Inferior parietal cortex (tissue), 1 donor: ENCODE measurements at regions not wholly inside any gene's neighbourhood (a gene's known extent, or its start where the extent isn't known, plus 50 kb on each side); places are given as distances from the start of the nearest gene placed in this dataset.
"Not testable (repeated sequence)": the region's sequence is repeated elsewhere in the genome, so short reads cannot be mapped to it uniquely, and the experiment has no call there.

Source experiments
- DNase-seq: peaks from one replicate; pipeline ENCODE4 v3.0.0-alpha.2; 2016; ENCODE audit errors: extremely low spot score

GRCh38 chr17:71617767-71618166 lies 503.1 kb upstream of the SOX9 start:
- DNase-seq = not testable (repeated sequence)

- no peak for DNase-seq
Measured at GRCh38 chr17:71625330-71625729, 495.5 kb upstream of the SOX9 start.

DNA sequence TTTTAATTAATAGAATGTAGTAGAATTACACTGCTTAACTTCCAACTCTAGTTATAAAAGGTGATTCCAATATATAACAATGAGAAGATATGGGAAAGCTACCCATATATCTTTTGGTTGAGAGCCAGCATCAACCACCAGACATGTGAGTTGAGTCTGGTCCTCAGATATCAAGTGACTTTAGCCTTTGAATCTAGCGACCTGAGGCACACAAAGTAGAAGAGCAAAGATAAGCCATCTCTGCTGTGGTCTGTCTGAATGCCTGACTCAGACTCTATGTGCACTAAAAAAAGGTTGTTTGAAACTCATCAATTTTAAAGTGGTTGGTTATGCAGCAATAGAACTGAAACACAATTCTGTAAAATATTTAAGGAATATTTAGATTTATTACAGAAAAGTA lies 492.5 kb upstream of the SOX9 start:
- DNase-seq = no peak

- DNase-seq = no peak
Measured at GRCh38 chr17:71631483-71631882, 489.3 kb upstream of the SOX9 start.

DNA sequence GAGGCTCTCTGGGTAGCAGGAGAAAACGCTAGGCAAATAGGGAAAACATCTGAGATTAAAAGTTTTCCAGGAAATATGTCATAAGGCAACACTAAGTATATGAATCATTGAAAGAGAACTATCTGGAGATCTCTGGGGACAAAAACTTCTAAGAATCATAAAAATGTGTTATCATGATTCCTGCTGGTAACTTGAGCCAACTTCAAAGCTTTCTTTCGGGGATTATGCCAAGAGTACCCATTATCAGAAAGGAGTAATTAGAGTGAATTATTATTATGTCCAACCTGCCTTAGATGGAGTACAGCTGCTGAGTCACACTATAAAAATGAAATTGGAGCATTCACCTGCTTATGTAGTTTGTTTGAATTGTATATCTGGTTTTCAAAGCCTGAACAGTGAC lies 488.5 kb upstream of the SOX9 start:
- no peak for DNase-seq

GRCh38 chr17:71633391-71633849 lies 487.4 kb upstream of the SOX9 start:
- DNase-seq = no peak

DNA sequence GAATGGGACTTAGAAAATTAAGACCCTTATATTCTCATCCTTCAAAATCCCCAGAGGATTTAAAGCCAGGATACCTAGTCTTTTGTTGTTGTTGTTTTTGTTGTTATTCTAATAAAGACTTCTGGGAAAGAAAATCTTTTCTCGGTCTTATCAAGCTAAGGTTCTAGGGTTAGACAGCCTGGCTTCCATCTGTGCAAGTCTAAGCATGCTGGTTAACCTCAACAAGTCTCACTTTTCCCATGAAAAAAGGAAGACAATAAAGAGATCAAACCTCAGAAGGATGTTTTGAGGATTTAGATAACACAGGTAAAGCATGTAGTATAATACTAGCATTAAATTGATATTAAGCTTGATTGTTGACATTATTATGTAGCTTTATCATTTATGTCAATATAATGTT lies 486.4 kb upstream of the SOX9 start:
- DNase-seq = no peak

DNA sequence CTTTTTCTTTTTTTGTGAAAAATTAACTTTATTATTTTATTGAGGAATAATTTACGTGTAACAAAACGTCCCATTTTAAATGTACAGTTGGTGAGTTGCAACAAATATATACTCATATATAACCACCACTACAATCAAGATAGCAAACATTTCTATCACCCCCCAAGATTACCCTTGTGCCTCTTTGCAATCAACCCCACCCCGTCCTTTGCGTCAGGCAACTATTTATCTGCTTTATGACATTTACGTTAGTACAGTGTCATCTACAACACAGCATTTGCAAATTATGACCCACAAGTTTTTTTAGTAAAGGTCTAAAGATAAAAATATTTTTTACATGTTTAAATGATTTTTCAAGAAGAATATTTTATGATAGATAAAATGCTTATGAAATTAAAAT lies 485.6 kb upstream of the SOX9 start:
- DNase-seq = no peak

- DNase-seq = no peak
Measured at GRCh38 chr17:71636644-71637043, 484.2 kb upstream of the SOX9 start.

DNA sequence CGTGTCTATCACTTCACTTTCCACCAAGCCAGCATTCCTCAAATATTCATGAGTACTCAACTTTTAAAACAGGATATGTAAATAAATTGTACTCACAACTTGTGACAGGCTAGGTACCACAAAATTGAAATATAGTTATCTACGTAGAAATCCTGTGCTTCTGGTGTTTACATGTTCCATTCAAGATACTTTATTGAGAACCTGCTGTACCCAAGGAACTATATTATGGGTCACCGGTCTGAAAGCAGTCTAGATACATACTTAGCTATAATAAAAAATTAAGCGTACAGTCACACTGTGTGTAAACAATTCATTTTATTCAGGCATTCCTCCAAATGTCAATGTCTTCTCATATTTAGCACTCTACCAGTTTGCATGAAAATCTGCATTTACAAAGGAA lies 482.2 kb upstream of the SOX9 start:
- DNase-seq = no peak

DNA sequence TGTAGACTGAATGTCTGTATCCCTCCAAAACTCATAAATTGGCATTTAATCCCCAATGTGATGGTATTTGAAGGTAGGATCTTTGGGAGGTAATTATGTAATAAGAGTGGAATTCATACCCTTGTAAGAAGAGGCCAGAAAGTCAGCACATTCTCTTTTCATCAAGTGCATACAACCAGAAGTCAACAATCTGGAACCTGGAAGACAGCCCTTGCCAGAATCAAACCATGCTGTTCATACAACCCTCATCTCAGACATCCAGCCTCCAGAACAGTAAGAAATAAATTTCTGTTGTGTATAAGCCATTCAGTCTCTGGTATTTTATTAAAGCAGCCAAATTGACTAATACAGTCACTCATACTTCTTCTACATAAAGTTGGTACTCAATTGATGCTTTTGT lies 481.0 kb upstream of the SOX9 start:
- DNase-seq = no peak

DNA sequence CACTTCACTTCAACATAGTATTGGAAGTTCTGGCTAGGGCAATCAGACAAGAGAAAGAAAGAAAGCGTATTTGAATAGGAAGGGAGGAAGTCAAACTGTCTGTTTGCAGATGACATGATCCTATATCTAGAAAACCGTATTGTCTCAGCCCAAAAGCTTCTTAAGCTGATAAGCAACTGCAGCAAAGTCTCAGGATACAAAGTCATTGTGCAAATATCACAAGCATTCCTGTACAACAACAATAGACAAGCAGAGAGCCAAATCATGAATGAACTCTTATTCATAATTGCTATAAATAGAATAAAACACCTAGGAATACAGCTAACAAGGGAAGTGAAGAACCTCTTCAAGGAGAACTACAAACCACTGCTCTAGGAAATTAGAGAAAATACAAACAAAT lies 473.9 kb upstream of the SOX9 start:
- not testable (repeated sequence) for DNase-seq

DNA sequence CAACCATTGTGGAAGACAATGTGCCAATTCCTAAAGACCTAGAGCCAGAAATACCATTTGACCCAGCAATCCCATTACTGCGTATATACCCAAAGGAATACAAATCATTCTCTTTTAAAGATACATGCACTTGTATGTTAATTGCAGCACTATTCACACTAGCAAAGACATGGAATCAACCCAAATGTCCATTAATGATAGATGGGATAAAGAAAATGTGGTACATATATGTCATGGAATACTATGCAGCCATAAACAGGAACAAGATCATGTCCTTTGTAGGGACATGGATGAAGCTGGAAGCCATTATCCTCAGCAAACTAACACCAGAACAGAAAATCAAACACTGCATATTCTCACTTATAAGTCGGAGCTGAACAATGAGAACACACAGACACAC lies 472.5 kb upstream of the SOX9 start:
- not testable (repeated sequence) for DNase-seq

DNA sequence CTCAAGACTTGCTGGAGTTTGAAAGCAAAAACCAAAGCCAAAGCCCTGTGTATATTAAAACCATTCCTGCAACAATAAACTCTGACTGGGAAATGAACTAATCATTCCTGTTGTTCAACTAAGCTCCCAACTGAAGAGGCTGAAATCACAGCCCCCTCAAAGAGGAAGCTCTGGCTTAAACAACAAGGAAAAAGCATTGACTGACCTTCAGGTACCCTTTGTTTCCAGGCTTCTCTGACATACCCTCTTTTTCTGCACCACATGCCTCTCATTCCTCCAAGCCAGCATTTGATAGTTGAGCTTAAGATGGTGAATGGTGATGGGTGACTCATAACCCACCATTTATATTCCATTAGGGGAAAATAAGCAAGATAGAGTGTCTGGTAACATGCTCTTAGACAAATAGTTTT lies 470.9 kb upstream of the SOX9 start:
- DNase-seq = no peak

- DNase-seq = no peak
Measured at GRCh38 chr17:71655542-71655941, 465.3 kb upstream of the SOX9 start.

DNA sequence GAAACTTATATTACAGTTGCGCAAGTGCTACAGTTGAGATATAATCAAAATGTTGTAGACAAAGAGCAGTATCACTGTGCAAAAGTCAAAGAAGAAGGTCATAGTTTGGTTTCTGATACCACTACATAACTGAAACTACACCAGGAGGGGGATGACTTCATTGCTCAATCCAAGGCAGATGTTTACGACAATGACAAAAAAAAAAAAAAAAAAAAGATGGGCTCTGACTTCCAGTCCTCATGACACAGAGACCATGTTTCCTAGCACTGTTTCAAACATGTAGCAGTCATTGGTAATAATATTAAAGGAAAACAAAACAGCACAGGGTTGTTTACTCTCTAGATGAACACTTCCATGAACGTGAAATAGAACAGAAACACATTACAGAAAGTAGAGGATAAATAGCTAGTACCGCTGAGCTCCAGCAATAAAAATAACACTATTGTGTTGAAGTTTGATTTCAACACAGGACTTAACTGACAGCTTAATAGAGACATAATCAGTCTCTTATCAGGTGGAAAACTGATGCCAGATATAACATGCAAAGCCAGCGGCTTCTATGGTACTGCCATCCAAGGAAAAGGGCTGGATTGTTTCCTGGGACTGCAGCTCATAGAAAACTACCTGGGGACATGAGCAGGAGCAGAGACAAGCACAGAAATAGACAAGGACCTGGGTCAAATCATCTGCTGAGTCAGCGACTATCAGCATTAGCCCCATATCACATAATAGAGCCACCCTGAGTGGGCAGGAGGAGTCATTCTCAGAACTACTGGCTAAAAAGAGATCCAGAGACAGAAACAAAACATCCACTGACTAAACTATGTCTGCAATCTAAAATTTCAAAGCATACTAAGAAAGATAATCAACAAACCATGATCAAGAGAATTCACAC lies 463.6 kb upstream of the SOX9 start:
- no peak for DNase-seq

DNA sequence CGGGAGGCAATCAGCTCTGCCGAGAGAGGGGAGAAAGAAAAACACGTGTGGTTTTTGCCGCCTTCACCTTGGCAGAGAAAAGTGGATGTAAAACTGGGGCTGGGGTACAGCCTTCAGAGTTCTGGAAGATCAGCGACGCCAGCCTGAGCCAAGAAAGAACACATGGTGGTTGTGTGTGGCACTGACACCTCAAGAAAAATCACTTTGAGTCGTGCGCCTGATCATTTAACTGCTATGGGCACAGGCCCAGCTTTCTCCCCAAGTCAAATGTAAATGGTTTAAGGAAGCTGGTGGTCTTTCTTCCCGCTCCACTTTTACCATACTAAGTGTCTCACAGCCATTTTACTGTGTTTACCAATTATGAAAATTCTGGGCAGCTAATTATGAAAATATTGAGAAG lies 461.8 kb upstream of the SOX9 start:
- no peak for DNase-seq

DNA sequence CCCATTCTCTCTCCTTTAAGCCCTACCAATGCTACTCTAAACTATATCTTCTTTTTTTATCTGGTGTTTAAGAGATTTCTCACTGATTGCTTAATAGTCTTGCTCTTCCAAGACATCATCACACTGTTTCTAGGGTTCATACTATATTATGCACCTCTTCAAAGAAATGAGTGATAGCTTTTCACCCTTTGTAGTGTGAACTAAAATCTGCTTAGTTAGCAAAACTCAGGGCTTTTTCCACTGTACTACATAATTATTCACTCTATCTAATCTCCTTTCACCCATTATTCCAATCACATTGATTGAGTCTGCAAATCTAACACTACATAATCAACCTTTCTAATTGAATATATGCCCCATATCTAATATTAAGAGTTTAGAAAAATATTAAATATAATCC lies 456.0 kb upstream of the SOX9 start:
- DNase-seq = no peak

- DNase-seq = no peak
Measured at GRCh38 chr17:71666047-71666446, 454.8 kb upstream of the SOX9 start.

DNA sequence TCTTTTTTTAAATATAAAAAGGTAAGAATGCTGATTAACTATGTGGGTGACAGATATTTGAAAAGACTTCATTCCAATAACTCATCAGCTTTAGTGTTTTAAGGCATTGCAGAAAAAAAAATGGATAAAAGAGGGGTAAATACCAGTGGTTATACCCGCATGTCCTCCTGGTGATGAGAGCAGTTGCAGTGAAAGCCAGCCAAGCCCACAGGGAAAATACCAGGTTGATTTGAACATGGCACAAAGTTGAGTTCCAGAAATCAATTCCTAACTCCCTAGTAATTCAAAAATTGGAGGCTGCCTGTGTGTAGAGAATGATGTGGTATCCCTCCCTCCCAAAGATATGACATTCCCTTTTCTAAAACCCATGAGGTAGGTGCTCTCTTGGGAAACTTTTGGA lies 453.2 kb upstream of the SOX9 start:
- no peak for DNase-seq

GRCh38 chr17:71668807-71669206 lies 452.0 kb upstream of the SOX9 start:
- no peak for DNase-seq

- no peak for DNase-seq
Measured at GRCh38 chr17:71677439-71677838, 443.4 kb upstream of the SOX9 start.

- DNase-seq = no peak
Measured at GRCh38 chr17:71679832-71680231, 441.0 kb upstream of the SOX9 start.
